Ishikawa (cell line): ENCODE measurements at regions not wholly inside any gene's neighbourhood (a gene's known extent, or its start where the extent isn't known, plus 50 kb on each side); places are given as distances from the start of the nearest gene placed in this dataset.

Experiments
- FOXM1 ChIP-seq: IDR thresholded peaks from 2 replicates; pipeline ENCODE4 v1.6.1; 2012; ENCODE audit warnings: low read depth, borderline replicate concordance
- RAD21 ChIP-seq: IDR thresholded peaks from 2 replicates; pipeline ENCODE4 v1.6.1; 2012; ENCODE audit warnings: low read depth
- TAF1 ChIP-seq: IDR thresholded peaks from 2 replicates; pipeline ENCODE4 v1.6.1; 2012; ENCODE audit warnings: low read depth, mild to moderate bottlenecking
- TF ChIP-seq, protein P1 (sequence below): IDR thresholded peaks from 2 replicates; pipeline ENCODE4 v1.6.1; 2012; ENCODE audit warnings: low read depth, mild to moderate bottlenecking
- TF ChIP-seq, protein P2 (sequence below): IDR thresholded peaks from 2 replicates; pipeline ENCODE4 v1.6.1; 2012

DNA sequence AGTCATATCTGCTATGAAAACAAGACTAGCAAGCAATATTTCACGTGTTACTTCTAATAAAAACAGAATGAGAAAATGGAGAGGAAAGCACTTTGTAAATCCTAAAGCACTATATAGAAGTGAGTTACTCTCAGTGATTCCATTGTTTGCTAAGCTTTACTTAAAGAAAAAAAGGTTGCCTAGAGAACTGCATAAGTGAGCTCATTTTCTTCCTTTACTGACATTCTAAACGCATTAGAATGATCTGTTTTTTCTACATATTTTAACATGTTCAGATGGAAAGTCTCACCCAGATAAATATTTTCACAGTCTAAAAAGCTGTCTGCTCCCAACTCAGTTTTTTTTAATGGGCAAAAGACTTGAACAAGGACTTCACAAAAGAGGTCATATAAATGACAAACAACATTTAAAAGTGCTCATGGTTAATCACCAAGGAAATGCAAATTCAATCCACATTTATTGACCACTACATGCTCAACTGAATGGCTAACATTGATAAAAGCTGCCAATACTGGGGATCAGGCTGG lies 52.9 kb upstream of the AKAP12 start:
- TF ChIP-seq, protein P1, sequence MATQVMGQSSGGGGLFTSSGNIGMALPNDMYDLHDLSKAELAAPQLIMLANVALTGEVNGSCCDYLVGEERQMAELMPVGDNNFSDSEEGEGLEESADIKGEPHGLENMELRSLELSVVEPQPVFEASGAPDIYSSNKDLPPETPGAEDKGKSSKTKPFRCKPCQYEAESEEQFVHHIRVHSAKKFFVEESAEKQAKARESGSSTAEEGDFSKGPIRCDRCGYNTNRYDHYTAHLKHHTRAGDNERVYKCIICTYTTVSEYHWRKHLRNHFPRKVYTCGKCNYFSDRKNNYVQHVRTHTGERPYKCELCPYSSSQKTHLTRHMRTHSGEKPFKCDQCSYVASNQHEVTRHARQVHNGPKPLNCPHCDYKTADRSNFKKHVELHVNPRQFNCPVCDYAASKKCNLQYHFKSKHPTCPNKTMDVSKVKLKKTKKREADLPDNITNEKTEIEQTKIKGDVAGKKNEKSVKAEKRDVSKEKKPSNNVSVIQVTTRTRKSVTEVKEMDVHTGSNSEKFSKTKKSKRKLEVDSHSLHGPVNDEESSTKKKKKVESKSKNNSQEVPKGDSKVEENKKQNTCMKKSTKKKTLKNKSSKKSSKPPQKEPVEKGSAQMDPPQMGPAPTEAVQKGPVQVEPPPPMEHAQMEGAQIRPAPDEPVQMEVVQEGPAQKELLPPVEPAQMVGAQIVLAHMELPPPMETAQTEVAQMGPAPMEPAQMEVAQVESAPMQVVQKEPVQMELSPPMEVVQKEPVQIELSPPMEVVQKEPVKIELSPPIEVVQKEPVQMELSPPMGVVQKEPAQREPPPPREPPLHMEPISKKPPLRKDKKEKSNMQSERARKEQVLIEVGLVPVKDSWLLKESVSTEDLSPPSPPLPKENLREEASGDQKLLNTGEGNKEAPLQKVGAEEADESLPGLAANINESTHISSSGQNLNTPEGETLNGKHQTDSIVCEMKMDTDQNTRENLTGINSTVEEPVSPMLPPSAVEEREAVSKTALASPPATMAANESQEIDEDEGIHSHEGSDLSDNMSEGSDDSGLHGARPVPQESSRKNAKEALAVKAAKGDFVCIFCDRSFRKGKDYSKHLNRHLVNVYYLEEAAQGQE, result no peak
- TF ChIP-seq, protein P2, sequence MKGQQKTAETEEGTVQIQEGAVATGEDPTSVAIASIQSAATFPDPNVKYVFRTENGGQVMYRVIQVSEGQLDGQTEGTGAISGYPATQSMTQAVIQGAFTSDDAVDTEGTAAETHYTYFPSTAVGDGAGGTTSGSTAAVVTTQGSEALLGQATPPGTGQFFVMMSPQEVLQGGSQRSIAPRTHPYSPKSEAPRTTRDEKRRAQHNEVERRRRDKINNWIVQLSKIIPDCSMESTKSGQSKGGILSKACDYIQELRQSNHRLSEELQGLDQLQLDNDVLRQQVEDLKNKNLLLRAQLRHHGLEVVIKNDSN, result no peak
- TF ChIP-seq FOXM1, result no peak
- TF ChIP-seq TAF1, result no peak
- TF ChIP-seq RAD21, result no peak
